ENCODE measurements at regions not wholly inside any gene's neighbourhood (a gene's known extent, or its start where the extent isn't known, plus 50 kb on each side); places are given as distances from the start of the nearest gene placed in this dataset.

- intact Hi-C loops (cut with DNase I), result no loop called here
- H3K4me3 ChIP-seq, result no peak overlapping the region
- H3K4me1 ChIP-seq, result no peaks in the 10 kb centered on the region
- H3K9me3 ChIP-seq, result peaks cover 0 to under 1% (median 0%) of the 10 kb centered on the region in 3 donors
- DNase-seq, result no peak
- H3K27ac ChIP-seq, result no peak overlapping the region
- 48 to 54% methylated on average over 1 of the region's 1 CpG for WGBS, 2 donors
- no peaks in the 10 kb centered on the region for H3K36me3 ChIP-seq
- TF ChIP-seq POLR2A (IDR thresholded peaks at IDR 0.05) (no peak), CTCF (IDR thresholded peaks at IDR 0.05) (no peak)
- no peaks in the 10 kb centered on the region for H3K27me3 ChIP-seq
Measured at GRCh38 chr13:94776956-94777355, 64.6 kb upstream of the SOX21 start.

- 89 to 91% methylated on average over 8 to 10 of the region's 11 CpGs for WGBS, 2 donors
- H3K27ac ChIP-seq, result no peak overlapping the region
Measured at GRCh38 chr13:94776300-94776699, 64.0 kb upstream of the SOX21 start.

GRCh38 chr13:94765814-94766213 lies 53.5 kb upstream of the SOX21 start:
- no peaks in the 10 kb centered on the region for H3K9me3 ChIP-seq
- 75 to 79% methylated on average over 6 to 7 of the region's 7 CpGs for WGBS, 2 donors
- no peak for TF ChIP-seq POLR2A (IDR thresholded peaks at IDR 0.05)
- no peak for TF ChIP-seq CTCF (IDR thresholded peaks at IDR 0.05)
- no peaks in the 10 kb centered on the region for H3K4me1 ChIP-seq
- no peaks in the 10 kb centered on the region for H3K36me3 ChIP-seq
- H3K27me3 ChIP-seq, result no peaks in the 10 kb centered on the region
- intact Hi-C loops (cut with DNase I), result no loop called here
- DNase-seq, result no peak
- no peak overlapping the region for H3K4me3 ChIP-seq
- no peak overlapping the region for H3K27ac ChIP-seq

More at GRCh38 chr13:94776300-94776699, 64.0 kb upstream of the SOX21 start:
- Histone ChIP-seq H3K4me3 (no peak overlapping the region), H3K27me3 (no peaks in the 10 kb centered on the region), H3K36me3 (no peaks in the 10 kb centered on the region), H3K9me3 (no peaks in the 10 kb centered on the region), H3K4me1 (no peaks in the 10 kb centered on the region)
- no peak for TF ChIP-seq CTCF (IDR thresholded peaks at IDR 0.05)
- no peak for TF ChIP-seq POLR2A (IDR thresholded peaks at IDR 0.05)
- DNase-seq, result no peak
- intact Hi-C loops (cut with DNase I), result no loop called here

GRCh38 chr13:94764576-94765321 lies 52.4 kb upstream of the SOX21 start:
- Histone ChIP-seq H3K27me3 (no peaks in the 10 kb centered on the region), H3K4me1 (no peaks in the 10 kb centered on the region), H3K36me3 (no peaks in the 10 kb centered on the region), H3K4me3 (no peak overlapping the region), H3K27ac (no peak overlapping the region), H3K9me3 (no peaks in the 10 kb centered on the region)
- 76 to 77% methylated on average over 2 of the region's 2 CpGs for WGBS, 2 donors
- intact Hi-C loops (cut with DNase I), result no loop called here
- TF ChIP-seq POLR2A (IDR thresholded peaks at IDR 0.05), result no peak
- TF ChIP-seq CTCF (IDR thresholded peaks at IDR 0.05), result no peak
- DNase-seq, result no peak

Measured in esophagus squamous epithelium (tissue), 5 donors.